SU-DHL-6 (cell line): ENCODE measurements at regions not wholly inside any gene's neighbourhood (a gene's known extent, or its start where the extent isn't known, plus 50 kb on each side); places are given as distances from the start of the nearest gene placed in this dataset.
A peak's percentile ranks its signal among the peaks of the same experiment; 100 is the strongest.
"Not testable (repeated sequence)": the region's sequence is repeated elsewhere in the genome, so short reads cannot be mapped to it uniquely, and the experiment has no call there.

Source experiments
- H2AFZ ChIP-seq: fragments of 200-600 bp; sonication (generic); 2 replicates; pipeline ENCODE4 v1.6.1; 2014; ENCODE audit warnings: low read depth, mild to moderate bottlenecking, moderate library complexity, mixed read lengths, antibody characterized with exemption, low read length; ENCODE audit not compliant: severe bottlenecking
- H3F3A ChIP-seq: fragments of 200-600 bp; shearing (Covaris generic); 2 replicates; pipeline ENCODE4 v1.6.0; 2016; ENCODE audit warnings: antibody characterized with exemption, mild to moderate bottlenecking; ENCODE audit not compliant: insufficient read depth
- H3K27ac ChIP-seq: fragments of 200-600 bp; sonication (generic); 2 replicates; pipeline ENCODE4 v1.5.1; 2016; ENCODE audit warnings: low read depth, mild to moderate bottlenecking, low read length, moderate library complexity, mixed read lengths
- H3K27me3 ChIP-seq: fragments of 200-600 bp; sonication (generic), shearing (Covaris generic); 2 replicates; pipeline ENCODE4 v1.6.0; 2014; ENCODE audit warnings: mild to moderate bottlenecking, low read length
- H3K36me3 ChIP-seq: fragments of 200-600 bp; sonication (generic); 2 replicates; pipeline ENCODE4 v1.6.1; 2014; ENCODE audit warnings: mild to moderate bottlenecking, low read length, mixed read lengths
- H3K4me2 ChIP-seq: fragments of 300-600, 200-600 bp; shearing (Covaris generic), sonication (generic); 2 replicates; pipeline ENCODE4 v1.6.0; 2014; ENCODE audit warnings: low read length, low read depth, mild to moderate bottlenecking; ENCODE audit not compliant: poor library complexity, severe bottlenecking
- H3K4me3 ChIP-seq: fragments of 200-600 bp; sonication (generic); 2 replicates; pipeline ENCODE4 v1.5.1; 2014; ENCODE audit warnings: antibody characterized with exemption, low read length, mild to moderate bottlenecking, mixed read lengths; ENCODE audit not compliant: insufficient read depth, poor library complexity, severe bottlenecking
- H3K79me2 ChIP-seq: fragments of 200-600 bp; sonication (generic); 2 replicates; pipeline ENCODE4 v1.6.1; 2014; ENCODE audit warnings: mild to moderate bottlenecking, low read length, moderate library complexity; ENCODE audit not compliant: insufficient read depth
- H3K9ac ChIP-seq: fragments of 200-600 bp; sonication (generic); 2 replicates; pipeline ENCODE4 v1.7.0; 2014; ENCODE audit warnings: mild to moderate bottlenecking, low read length
- H3K9me2 ChIP-seq: fragments of 200-600 bp; sonication (generic); replicated peaks from 2 replicates; pipeline ENCODE4 v1.6.1; 2014; ENCODE audit warnings: low read length; ENCODE audit not compliant: insufficient read depth
- H3K9me3 ChIP-seq: fragments of 200-600 bp; sonication (generic); 2 replicates; pipeline ENCODE4 v1.6.1; 2014; ENCODE audit warnings: low read length, mixed read lengths; ENCODE audit not compliant: insufficient read depth
- H4K20me1 ChIP-seq: fragments of 200-600 bp; sonication (generic); 2 replicates; pipeline ENCODE4 v1.6.1; 2014; ENCODE audit warnings: low read depth, mild to moderate bottlenecking, antibody characterized with exemption, low read length, moderate library complexity, mixed read lengths
- EZH2phosphoT487 ChIP-seq: fragments of 200-600 bp; sonication (generic), shearing (Covaris generic); conservative IDR thresholded peaks from 2 replicates; pipeline ENCODE4 v1.6.1; 2018; ENCODE audit warnings: mild to moderate bottlenecking, antibody characterized with exemption, low read length, moderate library complexity, mixed read lengths
- TF ChIP-seq, protein P1 (sequence below): fragments of 200-600 bp; sonication (generic); IDR thresholded peaks from one replicate; pipeline ENCODE4 v1.5.1; 2017; ENCODE audit warnings: antibody characterized with exemption, mild to moderate bottlenecking, low read length, moderate library complexity; ENCODE audit not compliant: insufficient read depth, poor library complexity, severe bottlenecking

DNA sequence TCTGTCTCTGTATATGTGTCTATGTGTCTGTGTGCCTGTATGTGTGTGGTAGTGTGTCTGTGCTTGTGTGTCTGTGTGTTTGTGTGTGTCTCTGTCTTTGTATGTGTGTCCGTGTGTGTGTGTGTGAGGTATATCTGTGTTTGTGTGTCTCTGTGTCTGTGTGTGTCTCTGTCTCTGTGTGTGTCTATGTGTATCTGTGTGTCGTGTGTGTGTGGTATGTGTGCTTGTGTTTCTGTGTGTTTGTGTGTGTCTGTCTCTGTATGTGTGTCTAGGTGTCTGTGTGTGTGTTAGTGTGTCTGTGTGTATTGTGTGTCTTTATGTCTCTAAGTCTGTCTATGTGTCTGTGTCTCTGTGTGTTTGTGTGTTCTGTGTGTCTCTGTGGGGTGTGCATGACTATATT is 158.6 kb downstream of the TMEM121 start:
- H3K9me2 ChIP-seq = no peaks in the 10 kb centered on the region
- H2AFZ ChIP-seq = no peak overlapping the region
- H3K36me3 ChIP-seq = no peaks in the 10 kb centered on the region
- H3K9me3 ChIP-seq = no peaks in the 10 kb centered on the region
- H3K79me2 ChIP-seq = peaks cover 6% of the 10 kb centered on the region; the same call in 1 of the 2 replicates
- TF ChIP-seq, protein P1, sequence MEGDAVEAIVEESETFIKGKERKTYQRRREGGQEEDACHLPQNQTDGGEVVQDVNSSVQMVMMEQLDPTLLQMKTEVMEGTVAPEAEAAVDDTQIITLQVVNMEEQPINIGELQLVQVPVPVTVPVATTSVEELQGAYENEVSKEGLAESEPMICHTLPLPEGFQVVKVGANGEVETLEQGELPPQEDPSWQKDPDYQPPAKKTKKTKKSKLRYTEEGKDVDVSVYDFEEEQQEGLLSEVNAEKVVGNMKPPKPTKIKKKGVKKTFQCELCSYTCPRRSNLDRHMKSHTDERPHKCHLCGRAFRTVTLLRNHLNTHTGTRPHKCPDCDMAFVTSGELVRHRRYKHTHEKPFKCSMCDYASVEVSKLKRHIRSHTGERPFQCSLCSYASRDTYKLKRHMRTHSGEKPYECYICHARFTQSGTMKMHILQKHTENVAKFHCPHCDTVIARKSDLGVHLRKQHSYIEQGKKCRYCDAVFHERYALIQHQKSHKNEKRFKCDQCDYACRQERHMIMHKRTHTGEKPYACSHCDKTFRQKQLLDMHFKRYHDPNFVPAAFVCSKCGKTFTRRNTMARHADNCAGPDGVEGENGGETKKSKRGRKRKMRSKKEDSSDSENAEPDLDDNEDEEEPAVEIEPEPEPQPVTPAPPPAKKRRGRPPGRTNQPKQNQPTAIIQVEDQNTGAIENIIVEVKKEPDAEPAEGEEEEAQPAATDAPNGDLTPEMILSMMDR = no peak
- TF ChIP-seq EZH2phosphoT487 = no peak
- peak overlapping the region; percentile 61 for H3K4me2 ChIP-seq
- H3K27me3 ChIP-seq = no peaks in the 10 kb centered on the region
- peak overlapping the region; percentile 100 for H3K27ac ChIP-seq
- H3K4me3 ChIP-seq = no peak overlapping the region
- no peaks in the 10 kb centered on the region for H4K20me1 ChIP-seq
- H3F3A ChIP-seq = peaks cover 21% of the 10 kb centered on the region
- peak overlapping the region; percentile 70 for H3K9ac ChIP-seq

DNA sequence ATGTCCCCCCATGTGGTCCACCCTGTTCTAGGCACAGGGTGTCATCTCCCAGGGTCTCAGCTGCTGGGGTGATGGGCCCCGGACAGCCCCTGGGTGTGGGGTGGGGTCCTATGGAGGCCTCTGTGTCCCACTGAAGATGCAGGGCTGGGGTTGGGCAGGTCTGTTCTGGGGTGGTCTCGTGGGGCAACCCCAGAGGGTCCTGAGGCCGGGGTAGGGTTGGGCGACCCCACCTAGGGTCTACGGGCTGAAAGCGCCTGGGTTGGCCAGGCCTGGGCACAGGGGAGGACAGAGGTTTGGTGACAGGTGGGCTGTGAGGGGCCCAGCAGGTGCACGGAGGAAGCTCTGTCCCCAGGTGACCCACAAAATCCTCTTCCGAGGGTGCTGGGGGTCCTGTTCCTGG is 159.2 kb downstream of the TMEM121 start:
- peak overlapping the region; percentile 61 for H3K4me2 ChIP-seq
- not testable (repeated sequence) for H3K27me3 ChIP-seq, H4K20me1 ChIP-seq, H3K36me3 ChIP-seq, H3K4me3 ChIP-seq, H3K9me2 ChIP-seq, H2AFZ ChIP-seq, H3K9me3 ChIP-seq
- peaks cover 12% of the 10 kb centered on the region; the same call in 1 of the 2 replicates for H3K79me2 ChIP-seq
- peaks cover 25% of the 10 kb centered on the region for H3F3A ChIP-seq
- peak overlapping the region; percentile 100 for H3K27ac ChIP-seq
- H3K9ac ChIP-seq = peak overlapping the region; percentile 70

DNA sequence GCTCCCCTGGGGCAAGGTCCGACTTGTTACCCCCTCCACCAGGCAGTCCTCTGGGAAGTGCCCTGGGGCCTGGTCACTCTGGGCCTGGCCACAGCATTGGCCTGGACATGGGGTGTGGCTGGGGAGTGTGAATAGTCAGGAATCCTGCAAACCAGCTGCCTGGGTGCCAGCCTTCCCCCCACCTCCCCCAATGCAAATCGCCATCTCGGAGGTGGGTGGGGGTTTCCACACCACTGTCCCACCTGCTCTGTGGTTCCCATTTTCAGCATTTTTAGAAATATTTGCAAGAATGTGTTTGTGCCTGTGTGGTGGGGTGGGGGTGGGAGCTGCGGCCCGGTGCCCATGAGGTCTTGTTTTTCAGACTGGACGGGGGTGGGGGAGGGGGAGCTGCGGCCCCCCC is 159.7 kb downstream of the TMEM121 start:
- not testable (repeated sequence) for H4K20me1 ChIP-seq, H3K27me3 ChIP-seq, H3K9me3 ChIP-seq, H2AFZ ChIP-seq, H3K9me2 ChIP-seq, H3K36me3 ChIP-seq, H3K4me3 ChIP-seq, H3K4me2 ChIP-seq
- Histone ChIP-seq H3K9ac (0 out of 2 replicates have a peak overlapping the region, but pooled peaks have one; percentile 56), H3F3A (peaks cover 29% of the 10 kb centered on the region), H3K27ac (peak overlapping the region; percentile 97), H3K79me2 (peaks cover 12% of the 10 kb centered on the region; the same call in 1 of the 2 replicates)

DNA sequence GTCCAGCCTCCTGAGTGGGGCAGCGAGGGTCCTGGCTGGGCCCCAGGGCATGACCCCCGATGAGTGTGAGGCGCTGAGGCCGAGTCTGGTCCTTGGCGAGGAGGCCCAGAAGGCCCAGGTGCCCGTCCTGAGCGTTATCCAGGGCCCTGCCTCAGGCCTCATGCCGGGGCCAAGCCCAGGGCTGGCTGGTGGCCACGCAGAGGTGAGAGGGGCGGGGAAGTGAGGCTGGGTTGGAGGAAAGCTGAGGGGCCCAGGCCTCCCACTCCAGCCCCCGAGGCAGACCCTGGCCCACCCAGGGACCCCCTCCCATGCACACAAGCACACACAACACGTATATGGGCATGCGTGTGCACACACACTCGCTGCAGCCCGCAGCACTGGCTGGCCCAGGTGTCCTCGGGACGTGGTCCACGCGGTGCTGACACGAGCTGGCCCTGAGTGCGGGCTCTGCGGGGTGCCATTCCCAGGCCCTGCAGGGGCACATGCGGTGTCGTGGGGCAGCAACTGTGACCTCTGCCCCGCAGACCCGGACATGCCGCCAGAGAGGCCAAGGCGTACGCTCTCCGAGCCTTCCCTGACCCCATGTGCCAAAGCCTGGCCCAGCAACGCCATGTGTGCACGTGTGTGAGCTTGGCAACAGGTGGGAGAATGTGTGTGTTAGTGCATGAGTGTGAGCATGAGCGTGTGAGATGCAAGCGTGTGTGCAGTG is 160.2 kb downstream of the TMEM121 start:
- not testable (repeated sequence) for H2AFZ ChIP-seq, H3K9me2 ChIP-seq, H3K4me3 ChIP-seq, H3K27me3 ChIP-seq, H4K20me1 ChIP-seq, H3K36me3 ChIP-seq, H3K9me3 ChIP-seq
- peak overlapping the region; percentile 56 for H3K9ac ChIP-seq
- H3K4me2 ChIP-seq = peak overlapping the region; percentile 48
- H3F3A ChIP-seq = peaks cover 31% of the 10 kb centered on the region
- H3K27ac ChIP-seq = peak overlapping the region; percentile 97
- peaks cover 12% of the 10 kb centered on the region; the same call in 1 of the 2 replicates for H3K79me2 ChIP-seq

DNA sequence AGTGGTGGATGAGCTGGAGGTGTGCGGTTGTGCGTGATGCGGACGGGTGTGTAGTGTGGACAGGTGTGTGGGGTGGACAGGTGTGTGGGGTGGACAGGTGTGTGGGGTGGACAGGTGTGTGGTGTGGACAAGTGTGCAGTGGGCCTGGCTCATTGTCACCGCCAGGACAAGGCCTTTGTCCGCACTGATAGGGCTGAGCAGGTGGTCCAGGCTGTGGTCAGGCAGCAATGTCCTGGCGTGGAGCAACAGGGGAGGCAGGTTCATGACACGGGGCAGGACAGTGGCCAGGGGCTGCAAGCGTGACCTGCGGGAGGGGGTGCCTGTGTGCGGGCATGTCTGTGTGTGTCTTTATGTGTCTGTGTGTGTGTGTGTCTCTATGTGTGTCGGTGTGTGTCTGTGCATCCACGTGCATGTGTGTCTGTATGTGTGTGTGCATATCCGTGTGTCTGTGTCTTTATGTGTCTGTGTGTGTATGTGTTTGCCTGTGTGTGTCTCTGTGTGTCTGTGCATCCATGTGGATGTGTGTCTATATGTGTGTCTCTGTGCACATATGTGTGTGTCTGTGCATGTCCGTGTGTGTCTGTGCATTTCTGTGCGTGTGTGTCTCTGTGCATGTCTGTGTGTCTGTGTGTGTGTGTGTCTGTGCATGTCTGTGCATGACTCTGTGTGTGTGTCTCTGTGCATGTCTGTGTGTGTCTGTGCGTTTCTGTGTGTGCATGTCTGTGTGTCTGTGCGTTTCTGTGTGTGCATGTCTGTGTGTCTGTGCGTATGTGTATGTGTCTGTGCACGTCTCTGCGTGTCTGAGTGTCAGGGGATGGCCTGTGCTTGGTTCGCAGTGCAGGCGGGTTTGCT is 161.0 kb downstream of the TMEM121 start:
- H2AFZ ChIP-seq, H3K27me3 ChIP-seq, H3K4me3 ChIP-seq, H3K9me3 ChIP-seq, H3K9me2 ChIP-seq, H3K36me3 ChIP-seq, H4K20me1 ChIP-seq: not testable (repeated sequence)
- H3F3A ChIP-seq = peaks cover 31% of the 10 kb centered on the region
- H3K27ac ChIP-seq = peak overlapping the region; percentile 97
- peak overlapping the region; percentile 56 for H3K9ac ChIP-seq
- H3K79me2 ChIP-seq = peaks cover 12% of the 10 kb centered on the region; the same call in 1 of the 2 replicates
- peak overlapping the region; percentile 48 for H3K4me2 ChIP-seq

DNA sequence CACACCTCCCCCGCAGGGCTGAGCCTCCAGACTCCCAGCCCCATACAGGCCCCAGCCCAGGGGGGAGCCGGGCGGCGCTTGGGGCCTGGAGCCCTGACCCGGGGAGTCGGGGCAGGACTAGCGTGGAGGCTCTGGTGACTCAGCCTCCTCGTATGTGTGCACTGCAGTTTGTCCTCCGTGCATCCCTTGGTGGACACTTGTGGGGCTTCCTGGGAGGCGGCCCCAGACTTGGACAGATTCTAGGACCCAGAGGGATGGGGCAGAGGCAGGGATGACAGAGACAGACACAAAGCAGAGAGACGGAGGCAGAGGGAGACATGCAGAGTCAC is 161.6 kb downstream of the TMEM121 start:
- peak overlapping the region; percentile 56 for H3K9ac ChIP-seq

More for the DNA sequence above, 161.6 kb downstream of the TMEM121 start:
- not testable (repeated sequence) for H2AFZ ChIP-seq, H4K20me1 ChIP-seq, H3K4me3 ChIP-seq, H3K9me2 ChIP-seq, H3K27me3 ChIP-seq, H3K9me3 ChIP-seq, H3K36me3 ChIP-seq
- H3F3A ChIP-seq = peaks cover 31% of the 10 kb centered on the region
- H3K27ac ChIP-seq = peak overlapping the region; percentile 97
- peaks cover 12% of the 10 kb centered on the region; the same call in 1 of the 2 replicates for H3K79me2 ChIP-seq
- peak overlapping the region; percentile 48 for H3K4me2 ChIP-seq
